ENCODE measurements at regions not wholly inside any gene's neighbourhood (a gene's known extent, or its start where the extent isn't known, plus 50 kb on each side); places are given as distances from the start of the nearest gene placed in this dataset.

GRCh38 chr1:232398823-232399222, 231.1 kb downstream of the SIPA1L2 start:
- TF ChIP-seq CTCF (IDR thresholded peaks at IDR 0.05; ENCODE audit: low read length) (no peak), EZH2phosphoT487 (IDR thresholded peaks at IDR 0.05; ENCODE audit: low read length) (no peak)
